GM19468 (cell line): ENCODE measurements at regions not wholly inside any gene's neighbourhood (a gene's known extent, or its start where the extent isn't known, plus 50 kb on each side); places are given as distances from the start of the nearest gene placed in this dataset.

Experiments
- ATAC-seq: cut with Tn5 transposase; IDR thresholded peaks from one replicate; pipeline ENCODE4 v1.9.1; 2021; ENCODE audit warnings: mild to moderate bottlenecking, moderate library complexity, moderate number of reproducible peaks; ENCODE audit not compliant: unreplicated experiment; ENCODE audit errors: extremely low read depth

DNA sequence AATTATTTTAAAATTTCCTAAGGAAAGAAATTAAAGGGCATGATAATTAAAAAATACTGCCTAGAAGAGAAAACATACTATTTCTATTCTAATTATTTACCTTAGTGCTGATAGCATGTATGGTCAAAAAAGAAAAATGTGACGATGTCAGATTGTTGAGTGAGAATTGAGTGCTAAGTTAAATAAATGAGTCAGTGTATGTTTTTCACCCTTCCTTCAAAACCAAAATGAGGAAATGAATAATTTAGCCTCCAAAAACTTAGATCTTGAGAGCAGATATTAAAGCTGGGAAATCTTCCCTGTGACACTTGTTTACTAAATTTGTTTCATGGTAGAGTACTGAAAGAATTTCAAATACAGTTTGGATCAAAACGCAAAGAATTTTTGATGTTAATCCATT, 58.6 kb upstream of the NYAP2 start:
- ATAC-seq: no peak

DNA sequence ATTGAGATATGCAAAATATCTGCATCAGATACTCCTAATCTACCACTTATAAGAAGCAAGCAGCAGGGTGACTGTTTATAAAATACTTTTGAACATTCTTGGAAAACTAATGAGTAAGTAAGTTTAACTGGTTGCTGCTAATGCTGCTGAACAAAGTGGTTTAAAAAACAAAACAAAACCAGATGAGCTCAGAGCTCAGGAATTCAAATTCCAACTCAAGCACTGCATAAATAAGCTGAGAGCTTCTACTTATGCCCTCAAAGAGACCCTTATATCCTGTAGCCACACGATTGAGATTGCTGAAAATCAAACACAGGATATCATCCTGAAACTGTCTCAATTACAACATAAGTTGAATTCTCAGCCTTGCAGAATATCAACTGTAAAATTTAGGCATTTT, 62.3 kb upstream of the NYAP2 start:
- ATAC-seq: no peak

GRCh38 chr2:225334514-225334913, 65.0 kb upstream of the NYAP2 start:
- ATAC-seq: no peak

GRCh38 chr2:225328192-225328591, 71.3 kb upstream of the NYAP2 start:
- ATAC-seq: no peak

DNA sequence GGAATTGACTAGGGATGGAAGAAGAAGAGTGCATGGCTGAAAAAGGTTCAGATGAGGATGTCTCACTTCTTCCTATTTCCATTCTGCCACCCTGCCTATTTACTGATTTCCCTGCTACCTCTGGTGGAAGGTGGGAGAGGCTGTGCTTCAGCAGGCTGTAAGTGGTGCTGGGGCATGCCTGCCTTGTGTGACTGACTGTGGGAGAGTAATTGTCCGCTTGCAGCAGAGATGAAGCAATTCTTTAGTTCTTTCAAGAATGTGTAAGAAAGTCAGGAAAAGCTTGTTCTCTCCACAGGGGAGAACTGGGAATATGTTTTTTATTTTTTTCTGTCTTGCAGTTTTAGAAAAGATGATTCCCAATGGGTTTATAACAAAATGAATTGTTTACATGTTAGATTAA, 72.5 kb upstream of the NYAP2 start:
- no peak for ATAC-seq

DNA sequence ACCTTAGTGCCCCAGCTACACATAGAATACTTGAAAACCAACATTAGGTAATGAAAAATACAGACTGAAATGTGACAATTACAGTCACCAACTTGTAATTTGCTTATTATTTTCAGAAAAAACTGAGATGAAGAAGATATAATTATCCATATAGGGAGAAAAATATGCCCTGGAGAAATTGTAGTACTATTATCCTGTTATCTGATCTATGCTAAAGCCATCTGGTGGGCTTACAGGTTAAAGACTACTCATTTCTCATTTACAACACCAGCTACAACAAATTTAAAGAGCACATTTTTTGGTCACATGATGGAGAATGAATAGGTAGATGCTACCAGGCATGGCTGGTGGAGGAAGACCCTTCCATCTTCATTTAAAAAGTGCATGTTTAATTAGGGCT, 79.6 kb upstream of the NYAP2 start:
- no peak for ATAC-seq

DNA sequence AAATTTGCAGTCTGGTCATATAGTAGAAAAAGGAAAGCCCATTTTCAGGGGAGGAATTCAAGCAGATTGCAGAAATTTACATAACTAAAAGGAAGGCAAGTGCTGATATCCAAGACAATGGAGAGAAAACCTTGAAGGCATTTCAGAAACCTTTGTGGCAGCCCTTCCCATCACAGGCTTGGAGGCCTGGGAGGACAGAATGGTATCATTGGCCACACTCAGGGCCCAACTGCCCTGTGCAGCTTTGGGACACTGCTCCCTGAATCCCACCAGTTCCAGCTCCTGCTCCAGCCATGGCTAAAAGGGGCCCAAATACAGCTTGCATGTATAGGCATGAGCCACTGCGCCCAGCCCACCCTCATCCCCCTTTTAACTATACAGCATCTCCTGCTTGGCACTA, 81.1 kb upstream of the NYAP2 start:
- ATAC-seq: no peak

DNA sequence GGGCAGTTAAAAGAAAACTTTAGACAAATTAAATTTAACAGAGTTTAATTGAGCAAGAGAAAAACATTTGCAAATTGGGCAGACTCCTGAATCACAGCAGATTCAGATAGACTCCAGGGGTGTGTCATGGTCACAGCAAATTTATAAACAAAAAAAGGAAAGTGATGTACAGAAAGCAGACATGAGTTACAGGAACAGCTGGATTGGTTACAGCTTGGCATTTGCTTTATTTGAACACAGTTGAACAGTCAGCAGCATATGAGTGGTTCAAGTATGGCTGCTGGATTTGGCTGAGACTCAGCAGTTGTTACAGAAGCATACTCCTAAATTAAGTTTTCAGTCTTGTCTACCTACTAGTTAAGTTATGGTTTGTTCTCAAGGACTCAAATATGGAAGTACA, 82.3 kb upstream of the NYAP2 start:
- ATAC-seq: no peak

GRCh38 chr2:225310745-225311144, 88.8 kb upstream of the NYAP2 start:
- no peak for ATAC-seq

DNA sequence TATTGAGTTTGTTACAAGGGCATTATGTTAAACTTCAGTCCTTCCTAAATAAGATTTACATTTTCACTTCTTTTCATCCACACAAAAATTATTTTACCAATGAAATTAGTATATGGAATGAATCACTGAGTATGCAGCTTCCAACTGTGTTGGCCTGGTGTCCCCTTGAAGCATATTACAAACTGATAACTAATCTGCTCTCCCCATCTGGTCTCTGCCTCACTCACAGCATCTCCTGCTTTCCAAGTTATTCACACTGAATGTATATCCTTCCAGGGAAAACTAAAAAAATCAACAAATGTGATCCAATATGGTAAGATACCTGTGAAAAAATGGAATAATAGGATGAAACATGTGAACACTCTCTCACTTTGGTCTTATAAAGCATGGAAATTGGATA, 90.0 kb upstream of the NYAP2 start:
- ATAC-seq: no peak

- ATAC-seq: no peak
Observed at GRCh38 chr2:225296951-225297350, 102.6 kb upstream of the NYAP2 start.

DNA sequence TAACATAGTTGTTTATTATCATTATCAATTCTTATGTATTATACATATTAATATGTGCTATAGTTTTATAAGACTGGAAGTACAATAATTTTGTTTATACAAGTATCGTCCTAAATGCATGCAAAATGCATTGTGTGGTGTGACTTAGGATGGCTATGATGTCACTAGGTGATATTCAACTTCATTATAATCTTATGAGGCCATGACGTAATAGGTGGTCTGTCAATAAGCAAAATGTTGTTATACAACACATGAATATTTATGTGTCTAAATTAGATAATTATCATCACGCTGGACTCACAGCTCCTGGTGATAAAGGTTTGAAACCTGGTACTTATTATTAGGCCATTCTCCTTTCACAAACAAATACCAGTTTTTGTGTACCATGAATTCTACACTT, 104.4 kb upstream of the NYAP2 start:
- ATAC-seq: no peak

- ATAC-seq: no peak
Observed at GRCh38 chr2:225293638-225294037, 105.9 kb upstream of the NYAP2 start.

- no peak for ATAC-seq
Observed at GRCh38 chr2:225290757-225291400, 108.6 kb upstream of the NYAP2 start.

DNA sequence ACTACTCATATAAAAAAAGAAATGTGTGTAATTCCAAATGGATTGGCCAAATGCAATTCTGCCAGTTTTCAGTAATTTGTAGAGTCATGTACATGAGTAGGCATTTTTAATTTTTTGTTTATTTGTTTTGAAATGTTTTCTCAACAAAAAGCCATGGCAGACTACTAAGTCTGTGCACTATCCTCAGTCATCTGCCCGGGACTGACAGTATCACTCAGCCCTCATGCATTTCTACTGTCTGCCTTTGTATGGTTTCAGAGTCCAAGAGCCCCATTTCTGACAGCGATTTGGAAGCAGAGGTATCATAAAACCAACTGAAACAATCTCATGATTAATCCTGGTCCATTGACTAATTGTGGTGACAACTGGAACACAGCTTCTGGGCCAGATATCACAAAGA, 109.9 kb upstream of the NYAP2 start:
- no peak for ATAC-seq

GRCh38 chr2:225288986-225289385, 110.5 kb upstream of the NYAP2 start:
- no peak for ATAC-seq

DNA sequence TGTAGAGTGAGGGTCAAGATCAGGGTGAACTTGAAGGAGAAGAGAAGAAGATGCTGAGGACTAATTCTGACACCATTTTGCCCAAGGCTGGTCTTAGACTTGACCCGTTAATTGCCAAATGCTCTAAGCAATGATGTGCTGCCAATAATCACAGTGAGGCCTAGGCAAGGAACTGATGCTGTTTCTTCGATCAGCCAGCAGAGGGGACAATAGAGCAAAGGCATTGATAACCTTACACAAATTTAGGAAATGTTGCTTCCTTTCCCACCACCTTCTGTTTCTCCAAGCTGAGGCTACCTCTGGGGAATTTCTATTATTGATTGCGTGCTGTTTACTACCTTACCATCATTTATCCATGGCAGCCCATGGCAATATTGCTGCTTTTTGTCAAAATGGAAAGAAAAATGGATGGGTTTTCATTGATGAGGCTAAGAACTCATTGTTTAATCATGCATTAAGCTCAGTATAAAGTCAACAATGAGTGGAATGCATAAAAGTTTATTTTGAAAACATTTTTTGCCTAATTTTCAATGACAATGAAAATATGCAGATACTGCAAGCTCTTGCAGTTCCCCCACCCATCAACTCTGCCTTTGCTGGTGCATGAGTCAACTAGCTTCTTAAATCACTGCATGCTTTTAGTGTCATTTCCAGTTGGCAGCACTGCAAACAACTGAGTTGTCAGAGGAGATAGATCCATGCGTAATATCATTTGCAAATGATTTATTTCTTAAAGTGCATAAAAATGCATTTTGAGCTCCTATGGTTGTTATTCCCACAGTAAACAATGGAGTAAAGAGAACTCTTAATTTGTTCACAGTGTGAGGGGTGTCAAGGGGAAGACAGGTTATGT, 116.4 kb upstream of the NYAP2 start:
- ATAC-seq: peak; percentile 86

DNA sequence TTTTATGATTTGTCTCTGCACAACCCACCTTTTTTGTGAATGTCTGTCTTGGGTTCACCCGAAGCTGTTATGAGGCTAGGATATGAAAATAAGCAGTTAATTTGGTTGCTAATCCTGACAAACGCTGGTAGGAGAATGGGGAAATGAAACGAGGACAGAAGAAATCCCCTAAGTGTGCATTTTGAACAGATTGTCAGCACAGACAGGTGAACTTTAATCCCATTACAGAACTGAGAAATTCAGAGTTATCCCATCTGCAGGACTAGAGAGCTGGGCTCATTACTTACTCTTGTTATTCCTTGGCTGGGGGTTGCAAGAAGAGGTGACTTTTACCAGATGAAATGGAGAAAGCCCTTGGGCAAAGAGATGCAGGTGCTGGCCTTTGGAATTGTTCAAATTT, 123.3 kb upstream of the NYAP2 start:
- ATAC-seq: peak; percentile 73

GRCh38 chr2:225275443-225275842, 124.1 kb upstream of the NYAP2 start:
- ATAC-seq: no peak

DNA sequence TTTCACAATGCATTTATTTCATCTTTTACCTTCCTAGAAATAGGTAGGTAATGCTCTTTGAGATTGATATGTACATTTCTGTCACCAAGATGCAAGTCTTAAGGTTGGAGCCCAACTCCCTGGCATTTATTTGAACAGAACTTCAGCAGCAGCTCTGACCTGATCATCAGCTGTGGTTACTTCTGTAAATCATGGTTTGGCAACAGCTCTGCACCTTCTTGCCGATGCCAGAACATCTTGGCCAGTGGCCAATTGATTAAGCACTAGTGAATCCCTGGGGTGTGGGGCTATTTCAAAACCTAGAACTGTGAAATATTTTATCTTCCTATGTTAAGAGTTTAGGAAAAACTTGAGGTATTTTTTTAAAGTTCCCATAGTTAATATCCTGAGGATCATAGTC, 124.8 kb upstream of the NYAP2 start:
- ATAC-seq: no peak

DNA sequence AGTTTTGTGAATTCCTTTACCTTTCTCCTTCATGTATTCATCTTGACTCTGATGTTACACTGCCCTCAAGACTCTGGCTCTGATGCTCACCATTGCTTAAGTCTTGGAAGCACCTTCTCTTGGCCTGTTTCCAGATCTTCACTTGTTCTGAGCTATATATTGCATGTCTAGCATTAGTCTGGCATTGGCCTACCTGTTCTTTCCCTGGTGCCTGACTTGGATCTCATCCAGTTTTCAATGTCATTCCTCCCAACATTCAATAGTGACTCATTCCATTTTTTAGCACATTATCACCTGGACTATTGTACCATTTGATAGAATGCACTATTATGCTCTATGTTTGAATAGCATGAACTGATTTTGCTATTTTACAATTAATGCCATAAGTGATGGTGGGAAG, 127.3 kb upstream of the NYAP2 start:
- no peak for ATAC-seq

- peak; percentile 100 for ATAC-seq
Observed at GRCh38 chr2:225270861-225271260, 128.6 kb upstream of the NYAP2 start.
